AG04449 (cell line): ENCODE measurements at regions not wholly inside any gene's neighbourhood (a gene's known extent, or its start where the extent isn't known, plus 50 kb on each side); places are given as distances from the start of the nearest gene placed in this dataset.

ENCODE experiments used
- CTCF ChIA-PET: fragments of 350-600 bp; formaldehyde crosslinking; extraction: SDS; loops from one replicate; lab custom pipeline; 2021; ENCODE audit warnings: antibody characterized with exemption; lab: Yijun Ruan, JAX
- POLR2A ChIA-PET: fragments of 400-600, 350-600 bp; formaldehyde crosslinking; extraction: SDS; loops from one replicate; lab custom pipeline; 2020; ENCODE audit warnings: antibody characterized with exemption, inconsistent platforms; lab: Yijun Ruan, JAX
- DNase-seq: peaks from one replicate; pipeline ENCODE4 v3.0.0-alpha.2; 2010; ENCODE audit warnings: low read depth, low spot score
- H3K4me3 ChIP-seq: 2 replicates; pipeline ENCODE4 v1.5.1; 2011; ENCODE audit warnings: low read depth, mild to moderate bottlenecking, control low read depth, low read length
- CTCF ChIP-seq: IDR thresholded peaks from one replicate; pipeline ENCODE4 v1.5.1; 2011; ENCODE audit warnings: mild to moderate bottlenecking, moderate library complexity, low read length, control low read depth, inconsistent platforms; ENCODE audit not compliant: insufficient read depth; ENCODE audit errors: missing control alignments

- no peak for TF ChIP-seq CTCF
- CTCF ChIA-PET, result no interaction called here
- H3K4me3 ChIP-seq, result no peak overlapping the region
- POLR2A ChIA-PET, result no interaction called here
- no peak for DNase-seq
Measured at GRCh38 chr18:60157810-60158209, 214.8 kb downstream of the MC4R start.

GRCh38 chr18:60153376-60153775, 219.2 kb downstream of the MC4R start:
- CTCF ChIA-PET, result interaction anchor here (0.6 kb wide), 1 partner anchor 1038 kb away, joined by 3 read pairs; no protein-coding TSS in a partner anchor
- no peak overlapping the region for H3K4me3 ChIP-seq
- POLR2A ChIA-PET, result no interaction called here
- DNase-seq, result no peak
- TF ChIP-seq CTCF, result no peak

- no peak for TF ChIP-seq CTCF
- H3K4me3 ChIP-seq, result no peak overlapping the region
- no peak for DNase-seq
- POLR2A ChIA-PET, result no interaction called here
- CTCF ChIA-PET, result no interaction called here
Measured at GRCh38 chr18:60149316-60149715, 223.3 kb downstream of the MC4R start.

- no peak for DNase-seq
- ChIA-PET POLR2A (no interaction called here), CTCF (interaction anchor here (0.8 kb wide), 1 partner anchor 152 kb away, joined by 3 read pairs; no protein-coding TSS in a partner anchor)
- no peak overlapping the region for H3K4me3 ChIP-seq
- no peak for TF ChIP-seq CTCF
Measured at GRCh38 chr18:60147323-60147722, 225.3 kb downstream of the MC4R start.

- POLR2A ChIA-PET, result no interaction called here
- no peak for TF ChIP-seq CTCF
- CTCF ChIA-PET, result interaction anchor here (0.8 kb wide), 1 partner anchor 151 kb away, joined by 3 read pairs; no protein-coding TSS in a partner anchor
- no peak overlapping the region for H3K4me3 ChIP-seq
- DNase-seq, result no peak
Measured at GRCh38 chr18:60146220-60146960, 226.2 kb downstream of the MC4R start.

GRCh38 chr18:60145776-60146175, 226.8 kb downstream of the MC4R start:
- ChIA-PET CTCF (no interaction called here), POLR2A (no interaction called here)
- no peak overlapping the region for H3K4me3 ChIP-seq
- DNase-seq, result no peak
- no peak for TF ChIP-seq CTCF
